SKM-1 (cell line): ENCODE measurements at regions not wholly inside any gene's neighbourhood (a gene's known extent, or its start where the extent isn't known, plus 50 kb on each side); places are given as distances from the start of the nearest gene placed in this dataset.

Source experiments
- DNase-seq: peaks from one replicate; lab custom pipeline; 2025; ENCODE audit not compliant: unreplicated experiment; lab: John Stamatoyannopoulos, UW

- DNase-seq, result no peak
Observed at GRCh38 chr1:60394436-60394835, 320.9 kb upstream of the C1orf87 start.

DNA sequence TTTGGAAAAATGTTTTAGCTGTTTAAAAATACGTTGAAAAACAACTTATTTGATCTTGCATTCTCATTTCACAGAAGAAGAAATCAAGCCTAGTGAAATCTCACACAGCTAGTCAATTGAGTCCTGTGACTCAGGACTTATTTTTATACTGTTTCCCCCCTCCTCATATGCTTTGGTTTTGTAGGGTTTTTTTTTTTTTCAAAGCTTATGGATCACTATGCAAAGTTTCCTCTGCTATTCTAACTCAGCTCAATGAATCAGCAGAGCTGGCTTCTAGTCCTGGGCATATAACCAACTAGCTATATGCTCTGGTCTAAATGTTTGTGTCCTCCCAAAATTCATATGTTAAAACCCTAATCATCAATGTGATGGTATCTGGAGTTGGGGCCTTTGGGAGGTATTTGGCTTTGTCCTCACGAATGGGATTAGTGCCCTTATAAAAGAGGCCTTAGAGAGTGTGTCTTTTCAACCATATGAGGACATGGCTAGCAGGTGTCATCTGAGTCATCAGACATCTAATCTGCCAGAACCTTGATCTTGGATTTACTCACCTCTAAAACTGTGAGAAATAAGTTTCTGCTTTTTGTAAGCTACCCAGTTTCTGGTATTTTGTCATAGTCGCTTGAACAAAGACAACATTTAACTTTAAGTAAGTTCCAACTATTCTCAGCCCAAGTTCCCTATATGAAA, 317.2 kb upstream of the C1orf87 start:
- no peak for DNase-seq

DNA sequence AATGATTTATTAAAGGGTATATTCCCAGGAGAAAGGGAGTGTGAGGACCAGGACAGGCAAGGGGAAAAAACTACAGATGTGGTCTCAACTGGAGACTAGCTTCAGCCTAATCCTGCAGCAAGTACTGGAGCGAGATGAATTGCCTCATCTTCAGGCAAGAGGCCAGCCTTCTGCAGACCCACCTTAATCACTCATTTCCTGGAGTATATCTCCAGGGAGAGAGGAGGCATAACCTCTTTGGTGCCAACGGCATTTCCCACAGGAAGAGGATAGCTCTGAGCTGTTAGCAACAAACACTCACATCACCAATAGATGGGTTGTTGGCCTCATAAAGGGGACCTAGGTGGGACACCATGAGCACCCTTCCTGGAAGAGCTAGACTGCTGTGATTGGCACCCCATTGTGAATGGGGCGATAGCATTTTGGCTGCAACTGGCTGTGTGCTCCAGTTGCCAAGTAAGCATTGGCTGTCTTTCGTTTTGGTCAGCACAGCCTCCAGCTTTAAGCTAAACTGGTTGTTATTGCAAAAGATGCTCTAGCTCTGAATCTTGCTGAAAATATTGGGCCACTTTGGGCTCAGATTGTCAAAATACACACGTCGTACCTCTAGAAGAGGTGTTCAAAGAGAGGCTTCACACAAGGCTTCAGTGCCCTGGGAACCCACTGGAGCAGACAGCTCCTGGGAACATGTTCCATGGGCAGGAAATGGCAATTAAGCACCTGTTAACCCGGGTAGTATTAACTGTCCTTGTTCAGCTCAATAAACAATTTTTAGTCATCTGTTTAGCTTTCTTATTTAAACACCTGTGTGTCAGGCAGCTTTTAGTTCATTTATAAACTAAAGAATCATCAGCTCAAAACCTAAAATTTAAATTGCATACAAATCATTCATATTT, 314.8 kb upstream of the C1orf87 start:
- DNase-seq, result no peak

GRCh38 chr1:60387175-60387574, 313.6 kb upstream of the C1orf87 start:
- DNase-seq, result no peak

DNA sequence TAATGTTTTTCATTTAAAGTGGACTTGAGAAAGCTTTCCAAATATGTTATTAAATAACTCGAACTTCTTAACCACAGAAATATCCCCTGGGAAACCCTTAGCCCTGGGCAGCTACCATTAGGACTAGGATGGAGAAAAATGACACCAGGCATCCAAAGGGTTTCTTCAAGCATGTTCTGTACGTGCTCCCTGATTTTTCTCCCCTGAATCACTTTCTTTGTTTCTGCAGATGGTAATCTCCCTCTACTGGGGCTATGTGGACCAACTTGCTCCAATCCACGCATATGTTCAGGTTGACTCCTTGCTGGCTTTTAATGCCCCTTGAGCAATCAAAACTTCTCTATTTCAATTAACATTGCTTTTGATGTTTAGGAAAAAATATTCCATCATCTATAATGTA, 312.7 kb upstream of the C1orf87 start:
- DNase-seq, result no peak

DNA sequence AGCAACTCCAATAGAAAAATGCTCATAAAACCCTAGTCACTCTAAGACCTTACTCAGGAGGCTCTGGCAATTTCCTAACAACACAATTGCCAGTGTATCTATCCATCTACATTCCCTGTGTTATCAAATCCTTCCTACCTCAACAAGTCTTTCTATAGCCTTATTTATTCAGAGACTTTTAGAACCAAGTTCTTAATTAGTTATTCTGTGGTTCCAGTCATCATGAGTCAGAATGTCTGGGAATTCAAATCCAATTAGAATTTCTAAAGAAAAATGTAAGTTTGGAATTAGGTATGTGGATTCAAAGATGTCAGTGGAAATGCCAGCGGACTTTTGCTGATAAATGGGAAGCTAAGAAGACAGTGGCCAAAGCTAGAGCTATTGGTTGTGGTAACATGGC, 302.6 kb upstream of the C1orf87 start:
- no peak for DNase-seq

- DNase-seq, result no peak
Observed at GRCh38 chr1:60374537-60374936, 301.0 kb upstream of the C1orf87 start.

DNA sequence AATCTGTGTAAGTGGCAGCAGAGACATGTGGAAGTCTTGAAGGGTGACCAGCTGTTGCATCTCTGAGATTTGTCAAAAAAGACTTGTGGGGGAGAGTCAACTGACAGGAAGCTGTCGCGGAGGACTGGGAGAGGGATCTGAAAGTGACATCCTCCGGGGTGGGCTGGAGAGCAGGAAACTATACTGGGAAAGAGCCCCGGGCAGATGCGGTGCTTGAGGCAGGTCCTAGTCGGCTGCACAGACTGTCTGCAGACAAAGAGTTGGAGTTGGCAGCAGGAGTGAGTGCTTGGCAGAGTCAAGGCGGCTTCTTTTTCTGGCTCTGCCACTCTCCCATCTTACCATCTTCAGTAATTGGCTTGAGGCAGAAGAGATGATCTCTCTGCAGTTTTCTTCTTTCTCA, 294.0 kb upstream of the C1orf87 start:
- no peak for DNase-seq

- DNase-seq, result no peak
Observed at GRCh38 chr1:60359431-60359830, 285.9 kb upstream of the C1orf87 start.

- no peak for DNase-seq
Observed at GRCh38 chr1:60350531-60350930, 277.0 kb upstream of the C1orf87 start.

GRCh38 chr1:60348884-60349283, 275.3 kb upstream of the C1orf87 start:
- DNase-seq, result no peak

- DNase-seq, result no peak
Observed at GRCh38 chr1:60345621-60346020, 272.1 kb upstream of the C1orf87 start.

DNA sequence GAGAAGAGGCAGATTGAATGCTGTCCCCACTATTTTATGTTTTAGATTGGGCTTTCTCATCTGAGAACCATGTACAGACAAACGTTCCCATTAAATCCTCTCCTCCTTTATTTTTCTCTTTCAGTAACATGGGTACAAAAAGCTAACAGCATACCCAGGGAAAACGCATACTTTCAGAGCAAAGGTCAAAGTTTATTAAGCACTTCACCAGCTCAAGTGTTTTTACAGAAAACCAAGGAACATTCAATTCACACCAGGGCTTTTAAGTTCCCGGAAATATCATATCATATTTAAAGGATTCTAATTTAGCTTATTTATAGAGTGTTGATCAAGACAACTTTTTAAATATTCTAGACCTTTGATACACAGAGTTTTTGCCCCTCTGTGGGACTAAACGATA, 271.5 kb upstream of the C1orf87 start:
- DNase-seq, result no peak

- DNase-seq, result no peak
Observed at GRCh38 chr1:60343736-60344135, 270.2 kb upstream of the C1orf87 start.

DNA sequence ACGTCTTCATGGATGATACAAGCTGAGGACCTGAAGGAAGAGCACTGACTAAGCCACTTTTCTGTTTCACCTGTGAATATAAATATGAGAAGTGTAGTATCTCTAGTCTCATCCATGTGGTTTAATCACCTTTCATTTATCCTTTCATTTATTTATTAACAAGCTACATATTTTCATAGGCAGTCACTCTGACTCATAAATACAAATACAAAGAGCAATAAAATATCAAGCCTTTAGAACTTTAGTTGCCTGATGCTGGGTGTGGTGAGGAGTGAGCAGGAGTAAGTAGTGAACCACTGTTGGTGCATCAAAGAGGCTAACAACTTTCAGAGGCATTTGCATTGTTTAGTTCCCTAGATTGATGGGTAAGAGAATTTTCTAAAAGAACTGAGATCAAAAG, 269.0 kb upstream of the C1orf87 start:
- DNase-seq, result no peak

DNA sequence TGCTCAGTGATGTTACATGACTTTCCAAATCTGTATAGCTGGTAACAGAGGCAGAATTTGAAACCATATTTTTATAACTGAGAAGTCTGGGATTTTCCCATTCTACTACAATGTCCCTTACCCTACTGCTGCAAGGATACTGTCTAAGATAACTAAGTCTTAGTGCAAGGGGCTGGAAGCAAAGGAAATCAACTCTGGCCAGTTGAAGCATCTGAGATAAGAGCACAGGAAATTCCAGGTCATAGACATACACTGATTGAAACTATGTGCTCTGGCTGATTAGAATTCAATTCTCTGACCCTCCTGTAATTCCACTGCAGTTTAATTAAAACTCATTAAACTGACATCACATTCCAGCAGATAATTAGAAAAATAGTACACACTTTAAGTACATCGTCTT, 267.7 kb upstream of the C1orf87 start:
- DNase-seq, result no peak

DNA sequence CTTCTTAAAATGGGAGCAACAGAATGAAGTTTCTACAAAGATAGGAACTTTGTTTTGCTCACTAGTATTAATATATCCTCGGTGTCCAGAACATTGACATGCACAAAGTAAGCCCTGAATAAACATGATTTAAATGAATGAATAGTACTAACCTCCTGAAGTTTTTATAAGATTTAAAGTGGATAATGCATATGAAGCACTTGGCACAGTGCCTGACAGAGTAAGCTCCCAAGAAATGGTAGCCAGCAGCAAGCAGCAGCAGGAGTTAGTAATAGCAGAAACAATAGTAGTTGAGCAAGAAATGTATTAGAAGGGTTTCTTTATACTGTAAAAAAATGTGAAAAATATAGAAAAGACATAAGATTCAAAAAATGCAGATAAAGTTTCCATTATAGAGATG, 258.1 kb upstream of the C1orf87 start:
- no peak for DNase-seq

- DNase-seq, result no peak
Observed at GRCh38 chr1:60329651-60330050, 256.1 kb upstream of the C1orf87 start.

GRCh38 chr1:60311838-60312237, 238.3 kb upstream of the C1orf87 start:
- DNase-seq, result no peak

DNA sequence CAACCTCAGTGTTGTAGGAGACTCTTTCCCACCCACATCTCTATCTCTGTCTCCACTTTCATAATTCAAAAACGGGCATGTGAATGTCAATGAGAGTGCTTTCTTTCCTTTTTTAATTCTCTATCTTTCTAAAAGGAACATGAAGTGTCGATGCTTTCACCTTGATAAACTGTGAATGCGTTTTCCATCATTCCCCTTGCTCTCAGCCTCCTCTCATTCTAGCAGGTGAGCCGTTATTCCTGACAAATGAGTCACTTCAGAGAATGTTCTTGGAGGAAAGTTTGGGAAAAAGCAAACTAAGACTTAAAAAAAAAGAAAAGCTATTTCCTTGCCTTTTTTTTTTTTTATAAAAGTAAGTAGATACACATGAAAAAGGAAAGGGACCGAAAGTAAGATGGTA, 226.0 kb upstream of the C1orf87 start:
- DNase-seq, result no peak

DNA sequence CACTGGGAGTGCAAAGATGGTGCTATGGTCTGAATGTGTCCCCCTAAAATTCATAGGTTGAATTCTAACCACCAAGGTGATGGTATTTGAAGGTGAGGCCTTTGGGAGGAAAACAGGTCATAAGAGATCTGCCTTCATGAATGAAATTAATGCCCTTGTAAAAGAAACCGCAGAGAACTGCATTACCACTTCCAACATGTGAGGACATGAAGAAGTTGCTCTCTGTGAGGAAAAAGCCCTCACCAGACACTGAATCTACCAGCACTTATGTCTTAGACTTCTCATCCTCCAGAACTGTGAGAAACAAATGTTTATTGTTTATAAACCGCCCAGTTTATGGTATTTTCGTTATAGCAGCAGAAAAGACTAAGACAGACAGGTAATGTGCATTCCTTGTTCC, 224.7 kb upstream of the C1orf87 start:
- DNase-seq, result no peak

GRCh38 chr1:60296794-60297193, 223.2 kb upstream of the C1orf87 start:
- no peak for DNase-seq

- no peak for DNase-seq
Observed at GRCh38 chr1:60292140-60292539, 218.6 kb upstream of the C1orf87 start.
